ENCODE measurements at regions not wholly inside any gene's neighbourhood (a gene's known extent, or its start where the extent isn't known, plus 50 kb on each side); places are given as distances from the start of the nearest gene placed in this dataset.
"Not testable (repeated sequence)": the region's sequence is repeated elsewhere in the genome, so short reads cannot be mapped to it uniquely, and the experiment has no call there.

GRCh38 chr19:20307127-20307526 is 140.1 kb downstream of the ZNF486 start:
- no peak for DNase-seq (ENCODE audit: low read depth in 2 of 2)
- H3K4me3 ChIP-seq (replicated peaks in 1 of 2; ENCODE audit: low read depth in 2 of 2, low read length in 2 of 2), result no peak overlapping the region
- TF ChIP-seq, protein P1, sequence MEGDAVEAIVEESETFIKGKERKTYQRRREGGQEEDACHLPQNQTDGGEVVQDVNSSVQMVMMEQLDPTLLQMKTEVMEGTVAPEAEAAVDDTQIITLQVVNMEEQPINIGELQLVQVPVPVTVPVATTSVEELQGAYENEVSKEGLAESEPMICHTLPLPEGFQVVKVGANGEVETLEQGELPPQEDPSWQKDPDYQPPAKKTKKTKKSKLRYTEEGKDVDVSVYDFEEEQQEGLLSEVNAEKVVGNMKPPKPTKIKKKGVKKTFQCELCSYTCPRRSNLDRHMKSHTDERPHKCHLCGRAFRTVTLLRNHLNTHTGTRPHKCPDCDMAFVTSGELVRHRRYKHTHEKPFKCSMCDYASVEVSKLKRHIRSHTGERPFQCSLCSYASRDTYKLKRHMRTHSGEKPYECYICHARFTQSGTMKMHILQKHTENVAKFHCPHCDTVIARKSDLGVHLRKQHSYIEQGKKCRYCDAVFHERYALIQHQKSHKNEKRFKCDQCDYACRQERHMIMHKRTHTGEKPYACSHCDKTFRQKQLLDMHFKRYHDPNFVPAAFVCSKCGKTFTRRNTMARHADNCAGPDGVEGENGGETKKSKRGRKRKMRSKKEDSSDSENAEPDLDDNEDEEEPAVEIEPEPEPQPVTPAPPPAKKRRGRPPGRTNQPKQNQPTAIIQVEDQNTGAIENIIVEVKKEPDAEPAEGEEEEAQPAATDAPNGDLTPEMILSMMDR (IDR thresholded peaks at IDR 0.05; ENCODE audit: low read depth, low read length), result no peak

GRCh38 chr19:20296314-20296713 is 129.3 kb downstream of the ZNF486 start:
- H3K4me3 ChIP-seq (replicated peaks in 1 of 2; ENCODE audit: low read depth in 2 of 2, low read length in 2 of 2); DNase-seq (ENCODE audit: low read depth in 2 of 2): not testable (repeated sequence)

- DNase-seq (ENCODE audit: low read depth in 2 of 2), result no peak
- TF ChIP-seq, protein P1 (IDR thresholded peaks at IDR 0.05; ENCODE audit: low read depth, low read length), result no peak
- H3K4me3 ChIP-seq (replicated peaks in 1 of 2; ENCODE audit: low read depth in 2 of 2, low read length in 2 of 2), result no peak overlapping the region
Measured at GRCh38 chr19:20294181-20294580, 127.2 kb downstream of the ZNF486 start.

GRCh38 chr19:20292520-20292919 is 125.5 kb downstream of the ZNF486 start:
- not testable (repeated sequence) for DNase-seq (ENCODE audit: low read depth in 2 of 2); H3K4me3 ChIP-seq (replicated peaks in 1 of 2; ENCODE audit: low read depth in 2 of 2, low read length in 2 of 2)

DNA sequence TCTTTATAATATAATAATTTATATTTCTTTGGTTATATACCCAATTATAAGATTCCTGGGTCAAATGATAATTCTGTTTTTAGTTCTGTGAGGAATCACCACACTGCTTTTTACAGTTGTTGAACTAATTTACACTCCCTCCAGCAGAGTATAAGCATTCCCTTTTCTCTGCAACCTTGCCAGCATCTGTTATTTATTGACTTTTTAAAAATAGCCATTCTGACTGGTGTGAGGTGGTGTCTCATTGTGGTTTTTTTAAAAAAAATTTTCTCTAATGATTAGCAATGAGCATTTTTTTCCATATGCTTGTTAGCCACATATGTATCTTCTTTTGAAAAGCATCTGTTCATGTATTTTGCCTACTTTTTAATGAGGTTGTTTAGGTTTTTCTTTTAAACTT is 122.2 kb downstream of the ZNF486 start:
- TF ChIP-seq, protein P1 (IDR thresholded peaks at IDR 0.05; ENCODE audit: low read depth, low read length), result no peak
- H3K4me3 ChIP-seq (replicated peaks in 1 of 2; ENCODE audit: low read depth in 2 of 2, low read length in 2 of 2), result no peak overlapping the region
- DNase-seq (ENCODE audit: low read depth in 2 of 2), result no peak

GRCh38 chr19:20287070-20287469 is 120.1 kb downstream of the ZNF486 start:
- DNase-seq (ENCODE audit: low read depth in 2 of 2), result no peak
- no peak overlapping the region for H3K4me3 ChIP-seq (replicated peaks in 1 of 2; ENCODE audit: low read depth in 2 of 2, low read length in 2 of 2)
- TF ChIP-seq, protein P1 (IDR thresholded peaks at IDR 0.05; ENCODE audit: low read depth, low read length), result no peak

GRCh38 chr19:20285876-20286275 is 118.9 kb downstream of the ZNF486 start:
- not testable (repeated sequence) for H3K4me3 ChIP-seq (replicated peaks in 1 of 2; ENCODE audit: low read depth in 2 of 2, low read length in 2 of 2); DNase-seq (ENCODE audit: low read depth in 2 of 2)

DNA sequence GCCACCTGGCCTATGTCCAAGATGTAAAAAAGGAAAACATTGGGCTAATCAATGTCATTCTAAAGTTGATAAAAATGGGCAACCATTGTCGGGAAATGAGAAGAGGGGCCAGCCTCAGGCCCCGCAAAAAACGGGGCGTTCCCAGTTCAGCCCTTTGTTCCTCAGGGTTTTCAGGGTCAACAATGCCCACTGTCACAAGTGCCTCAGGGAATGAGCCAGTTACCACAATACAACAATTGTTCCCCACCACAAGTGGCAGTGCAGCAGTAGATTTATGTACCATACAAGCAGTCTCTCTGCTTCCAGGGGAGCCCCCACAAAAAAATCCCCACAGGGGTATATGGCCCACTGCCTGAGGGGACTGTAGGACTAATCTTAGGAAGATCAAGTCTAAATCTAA is 112.5 kb downstream of the ZNF486 start:
- no peak for DNase-seq (ENCODE audit: low read depth in 2 of 2)
- TF ChIP-seq, protein P1 (IDR thresholded peaks at IDR 0.05; ENCODE audit: low read depth, low read length), result no peak

DNA sequence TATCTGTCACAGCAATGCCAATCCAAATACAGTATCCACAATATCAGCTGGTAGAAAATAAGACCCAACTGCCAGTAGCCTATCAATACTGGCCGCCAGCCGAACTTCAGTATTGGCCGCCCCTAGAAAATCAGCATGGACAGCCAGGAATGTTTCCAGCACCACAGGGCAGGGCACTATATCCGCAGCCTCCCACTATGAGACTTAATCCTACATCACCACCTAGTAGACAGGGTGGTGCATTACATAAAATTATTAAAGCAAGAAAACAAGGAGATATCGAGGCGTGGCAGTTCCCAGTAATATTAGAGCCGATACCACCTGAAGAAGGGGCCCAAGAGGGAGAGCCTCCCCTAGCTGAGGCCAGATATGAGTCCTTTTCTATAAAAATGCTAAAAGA is 111.3 kb downstream of the ZNF486 start:
- no peak overlapping the region for H3K4me3 ChIP-seq (replicated peaks in 1 of 2; ENCODE audit: low read depth in 2 of 2, low read length in 2 of 2)
- TF ChIP-seq, protein P1 (IDR thresholded peaks at IDR 0.05; ENCODE audit: low read depth, low read length), result peak; percentile 41
- peak in 1 of 2 donors; percentile 57 for DNase-seq (ENCODE audit: low read depth in 2 of 2)

More for the DNA sequence above, 112.5 kb downstream of the ZNF486 start:
- H3K4me3 ChIP-seq (replicated peaks in 1 of 2; ENCODE audit: low read depth in 2 of 2, low read length in 2 of 2), result no peak overlapping the region

DNA sequence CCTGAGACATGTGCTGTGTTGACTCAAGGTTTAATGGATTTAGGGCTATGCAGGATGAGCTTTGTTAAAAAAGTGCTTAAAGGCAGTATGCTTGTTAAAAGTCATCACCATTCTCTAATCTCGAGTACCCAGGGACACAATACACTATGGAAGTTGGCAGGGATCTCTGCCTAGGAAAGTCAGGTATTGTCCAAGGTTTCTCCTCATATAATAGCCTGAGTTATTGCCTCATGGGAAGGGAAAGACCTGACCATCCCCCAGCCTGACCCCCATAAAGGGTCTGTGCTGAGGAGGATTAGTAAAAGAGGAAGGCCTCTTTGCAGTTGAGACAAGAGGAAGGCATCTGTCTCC is 109.7 kb downstream of the ZNF486 start:
- not testable (repeated sequence) for H3K4me3 ChIP-seq (replicated peaks in 1 of 2; ENCODE audit: low read depth in 2 of 2, low read length in 2 of 2); DNase-seq (ENCODE audit: low read depth in 2 of 2)
